Anterior cingulate cortex (tissue), 58 donors: ENCODE measurements at regions not wholly inside any gene's neighbourhood (a gene's known extent, or its start where the extent isn't known, plus 50 kb on each side); places are given as distances from the start of the nearest gene placed in this dataset.

ENCODE experiments used
- DNase-seq, 58 donors: peaks; one replicate each; lab custom pipeline; 2025; lab: John Stamatoyannopoulos, UW

- peak in 3 of 58 donors; percentile 5 to 17 (median 7) for DNase-seq
These were observed 105.8 kb upstream of the WLS start for GRCh38 chr1:68338081-68338480.

DNA sequence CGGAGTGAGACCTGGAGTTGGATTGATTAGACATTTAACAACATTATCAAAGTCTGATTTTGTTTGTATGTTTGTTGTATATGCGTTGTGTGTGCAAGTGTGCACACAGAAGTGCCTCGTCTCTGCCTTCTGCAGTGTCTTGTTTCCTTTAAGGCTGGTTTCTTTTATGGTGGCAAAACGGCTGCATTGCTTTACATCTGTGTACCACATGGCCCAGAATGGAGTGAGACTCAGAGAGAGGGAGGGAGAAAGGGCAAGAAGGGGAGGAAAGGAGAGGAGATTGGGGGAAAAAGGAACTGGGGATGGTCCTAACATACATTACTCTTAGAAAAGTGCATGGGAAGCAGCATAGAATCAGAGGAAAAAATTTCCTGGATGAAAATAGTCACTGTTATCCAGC, 99.7 kb upstream of the WLS start:
- DNase-seq = no peak

GRCh38 chr1:68331117-68331865, 99.0 kb upstream of the WLS start:
- DNase-seq = no peak

- DNase-seq = no peak
These were observed 98.1 kb upstream of the WLS start for GRCh38 chr1:68330391-68330790.

DNA sequence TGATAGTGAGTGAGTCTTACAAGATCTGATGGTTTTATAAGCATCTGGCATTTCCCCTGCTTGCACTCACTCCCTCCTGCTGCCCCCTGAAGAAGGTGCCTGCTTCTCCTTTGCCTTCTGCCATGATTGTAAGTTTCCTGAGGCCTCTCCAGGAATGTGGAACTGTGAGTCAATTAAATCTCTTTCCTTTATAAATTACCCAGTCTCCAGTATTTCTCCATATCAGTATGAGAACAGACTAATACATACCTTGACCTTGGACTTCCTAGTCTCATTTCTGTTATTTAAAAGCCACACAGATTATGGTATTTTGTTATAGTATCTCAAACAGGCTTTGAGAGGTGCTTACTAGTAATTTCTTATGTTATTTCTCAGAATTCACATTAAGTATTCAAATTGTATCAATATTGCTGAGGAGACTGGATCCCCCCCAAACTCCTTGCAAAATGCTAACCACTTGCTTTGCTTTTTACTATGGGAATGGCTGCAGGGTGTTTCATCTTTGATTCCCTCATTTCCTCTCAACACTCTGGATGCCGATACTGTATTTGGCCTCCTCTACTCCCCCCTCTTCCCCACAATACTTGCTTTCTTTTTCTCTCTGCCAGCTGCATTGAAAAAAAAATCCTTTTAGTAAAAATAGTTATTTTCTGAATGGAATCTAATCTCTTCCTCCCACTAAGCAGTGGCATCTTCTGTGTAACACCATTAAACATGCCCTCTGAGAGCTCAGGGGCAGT, 96.9 kb upstream of the WLS start:
- DNase-seq = no peak

DNA sequence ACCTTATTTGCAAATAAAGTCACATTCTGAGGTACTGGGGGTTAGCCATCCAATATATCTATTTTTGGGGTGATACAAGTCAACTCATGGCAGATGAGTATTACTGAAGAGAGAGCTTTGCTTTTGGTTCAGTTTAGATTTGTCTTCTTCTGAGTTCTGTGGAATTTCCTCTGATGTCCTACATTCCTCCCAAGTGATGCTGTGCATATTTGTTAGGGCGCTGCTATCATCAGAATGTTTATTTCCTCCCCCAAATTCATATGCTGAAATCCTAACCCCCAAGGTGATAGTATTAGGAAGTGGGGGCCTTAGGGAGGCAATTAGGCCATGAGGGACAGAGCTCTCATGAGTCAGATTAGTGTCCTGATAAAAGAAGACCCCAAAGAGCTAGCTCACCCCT, 96.2 kb upstream of the WLS start:
- DNase-seq = no peak

DNA sequence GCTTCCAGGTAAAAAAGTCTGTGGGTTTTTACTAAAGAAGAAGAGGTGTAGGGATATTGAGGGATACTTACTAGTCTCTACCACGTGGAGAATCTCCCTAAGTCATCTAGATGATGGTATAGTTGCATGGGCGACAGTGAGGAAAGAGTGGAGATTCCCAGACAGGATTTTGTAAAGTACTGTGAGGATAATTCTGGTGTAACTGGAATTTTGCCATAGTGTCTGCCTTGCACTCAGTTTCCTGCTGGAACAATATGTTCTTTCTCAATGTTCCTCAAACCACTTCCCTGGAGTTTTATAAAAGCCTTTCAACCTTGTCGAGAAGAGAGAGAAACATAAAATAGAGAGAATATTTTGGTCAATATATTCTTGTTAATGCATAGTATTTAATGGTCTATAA, 95.1 kb upstream of the WLS start:
- DNase-seq = no peak

DNA sequence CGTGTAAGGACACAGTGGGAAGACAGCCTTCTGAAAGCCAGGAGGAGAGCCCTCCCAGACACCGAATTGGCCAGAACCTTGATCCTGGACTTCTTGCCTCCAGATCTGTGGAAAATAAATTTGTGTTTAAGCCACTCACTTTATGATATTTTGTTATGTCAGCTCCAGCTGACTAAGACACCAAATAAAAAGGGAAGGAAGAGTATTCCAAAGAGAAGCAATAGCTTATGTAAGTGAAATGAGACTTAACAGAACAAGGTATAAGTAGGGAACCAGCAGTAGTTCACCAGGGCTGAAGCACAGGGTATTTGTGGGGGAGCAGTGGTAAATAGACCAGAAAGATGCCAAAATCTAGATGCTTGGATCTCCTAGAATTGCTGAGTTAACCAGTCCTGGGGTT, 94.2 kb upstream of the WLS start:
- no peak for DNase-seq

GRCh38 chr1:68324316-68324715, 92.0 kb upstream of the WLS start:
- DNase-seq = no peak

DNA sequence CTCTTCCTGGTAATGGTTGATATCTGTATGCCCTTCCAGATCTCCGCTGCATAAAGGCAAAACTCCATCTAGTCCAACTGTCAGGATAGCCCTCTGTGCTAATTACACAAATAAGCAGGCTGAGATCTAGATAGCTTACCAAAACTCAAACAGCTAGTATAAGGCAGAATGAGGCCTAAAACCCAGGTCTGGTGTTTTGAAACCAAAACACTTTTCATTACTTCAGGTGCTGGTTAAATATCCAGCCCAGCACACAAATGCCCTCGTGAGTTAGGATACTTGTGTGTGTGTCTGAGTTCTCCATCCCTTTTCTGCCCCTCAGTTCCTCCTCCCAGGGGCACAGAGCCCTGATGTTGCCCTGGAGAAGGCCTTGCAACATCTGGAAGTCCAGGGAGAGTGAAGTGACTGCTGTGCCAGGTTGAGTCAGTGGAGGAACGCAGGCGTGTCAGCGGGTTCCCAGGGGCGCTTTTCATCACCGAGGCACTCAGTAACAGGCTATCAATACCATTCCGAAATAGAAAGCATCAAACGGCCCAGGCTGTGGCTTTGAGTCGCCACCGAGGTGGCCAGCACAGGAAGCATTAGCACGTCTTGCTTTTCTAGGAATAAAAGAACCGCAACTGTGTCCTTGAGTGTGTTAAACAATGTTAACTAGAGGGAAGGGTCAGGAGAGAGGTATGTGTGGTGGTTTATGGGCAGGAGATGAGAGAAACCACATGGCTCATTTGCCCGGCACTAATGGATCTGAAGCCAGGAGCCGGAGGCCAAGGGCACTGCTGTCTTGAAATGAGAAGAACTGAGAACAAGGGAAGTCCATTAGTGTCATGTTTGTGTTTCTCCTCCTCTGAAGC, 90.7 kb upstream of the WLS start:
- DNase-seq = no peak

DNA sequence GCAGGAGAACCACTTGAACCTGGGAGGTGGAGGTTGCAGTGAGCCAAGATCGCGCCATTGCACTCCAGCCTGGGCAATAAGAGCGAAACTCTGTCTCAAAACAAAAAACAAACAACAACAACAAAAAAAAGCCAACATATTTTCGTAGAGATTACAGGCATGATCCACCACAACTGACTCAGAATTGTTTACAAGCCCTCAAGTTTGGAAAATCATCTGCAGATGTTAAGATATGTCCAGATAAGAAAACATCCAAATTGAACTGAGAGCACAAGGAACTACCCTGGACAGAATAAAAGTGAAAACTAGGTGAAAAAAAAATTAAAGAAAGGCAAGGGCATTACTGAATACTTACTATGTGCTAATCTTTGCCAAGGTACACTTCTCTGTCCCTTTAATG, 89.8 kb upstream of the WLS start:
- no peak for DNase-seq

GRCh38 chr1:68321084-68321685, 88.9 kb upstream of the WLS start:
- peak in 40 of 58 donors; percentile 3 to 63 (median 22) for DNase-seq

GRCh38 chr1:68320349-68320748, 88.0 kb upstream of the WLS start:
- no peak for DNase-seq

DNA sequence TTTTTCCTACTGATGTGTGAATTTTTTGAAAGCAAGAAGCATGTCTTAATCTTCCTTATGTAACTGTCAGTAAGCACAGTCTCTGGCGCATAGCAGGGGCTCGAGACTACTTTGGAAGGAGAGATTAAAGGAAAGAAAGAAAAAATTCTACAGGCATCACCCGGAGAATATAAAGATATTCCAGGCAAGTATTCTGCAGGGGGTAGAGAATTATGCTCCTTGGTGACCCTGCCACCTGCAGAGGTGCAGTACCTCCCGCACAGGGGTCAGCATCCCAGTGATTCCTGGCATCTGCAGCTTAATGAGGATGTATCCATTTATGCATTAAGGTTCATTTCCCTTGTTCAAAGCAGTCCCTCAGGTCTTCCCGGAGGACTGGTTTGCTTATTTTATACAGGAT, 87.6 kb upstream of the WLS start:
- DNase-seq = no peak

DNA sequence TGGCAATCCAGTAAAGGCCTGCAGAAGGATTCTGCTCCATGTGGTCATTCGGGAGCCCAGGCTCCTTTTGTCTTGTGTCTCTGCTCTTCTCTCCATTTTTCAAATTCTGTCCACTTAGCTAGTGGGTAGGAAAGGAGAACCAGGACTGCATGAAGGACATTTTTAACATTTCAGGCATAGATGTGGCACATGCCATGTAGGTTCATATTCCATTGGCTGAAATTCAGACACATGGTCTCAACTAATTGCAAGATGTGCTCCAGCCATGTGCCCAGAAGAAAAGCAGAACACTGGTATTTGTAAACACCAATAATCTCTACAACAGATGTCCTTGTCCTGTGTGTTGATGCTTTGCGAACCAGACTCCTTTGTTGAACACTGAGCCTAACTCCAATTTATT, 85.2 kb upstream of the WLS start:
- no peak for DNase-seq

DNA sequence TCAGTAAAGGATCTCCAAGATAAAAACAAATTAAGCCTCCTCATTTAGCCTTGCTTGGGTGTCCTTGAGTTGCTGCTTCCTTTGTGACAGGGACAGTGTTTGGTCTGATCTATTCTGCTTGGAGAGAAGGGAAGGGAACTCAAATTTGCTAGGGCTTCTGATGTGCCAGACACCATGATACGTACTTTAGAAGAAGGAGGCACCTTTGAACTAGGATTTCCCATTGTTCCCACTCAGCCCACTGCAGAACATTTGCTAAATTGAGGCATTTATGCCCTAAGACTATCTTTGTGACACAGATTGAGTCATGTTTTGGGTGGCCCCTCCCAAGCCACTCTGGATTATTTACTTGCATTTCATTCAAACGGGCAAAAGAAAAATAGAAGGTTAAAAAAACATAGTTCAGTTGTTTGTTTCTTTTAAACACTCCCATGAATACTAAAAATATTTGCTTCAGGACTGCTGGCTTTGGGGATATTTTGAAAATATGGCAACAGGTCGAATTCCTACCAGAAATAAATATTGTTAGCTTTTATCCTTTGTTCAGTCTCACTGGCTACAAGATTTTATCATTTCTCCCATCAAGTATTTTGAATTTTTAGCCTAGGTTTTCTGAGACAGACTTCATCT, 81.9 kb upstream of the WLS start:
- no peak for DNase-seq

DNA sequence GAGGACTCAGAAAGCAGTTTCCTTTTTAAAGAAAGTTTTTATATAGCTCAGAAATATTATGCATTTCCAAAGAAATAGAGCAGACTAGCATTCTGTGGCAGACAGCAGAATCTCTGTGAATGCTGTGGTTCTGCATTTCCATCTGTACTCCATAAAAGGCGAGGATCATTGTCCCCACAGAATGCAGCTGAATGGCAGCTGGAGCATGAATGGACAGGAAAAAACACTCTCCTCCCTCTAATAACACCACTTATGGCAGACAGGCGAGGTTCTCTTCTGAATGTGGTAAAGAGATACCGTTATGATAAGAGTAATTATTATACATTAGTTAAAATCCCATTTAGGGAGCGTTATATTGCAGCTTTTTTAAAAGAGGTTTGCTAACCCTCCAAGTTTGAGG, 81.4 kb upstream of the WLS start:
- DNase-seq = peak in 2 of 58 donors; percentile 29 to 32

DNA sequence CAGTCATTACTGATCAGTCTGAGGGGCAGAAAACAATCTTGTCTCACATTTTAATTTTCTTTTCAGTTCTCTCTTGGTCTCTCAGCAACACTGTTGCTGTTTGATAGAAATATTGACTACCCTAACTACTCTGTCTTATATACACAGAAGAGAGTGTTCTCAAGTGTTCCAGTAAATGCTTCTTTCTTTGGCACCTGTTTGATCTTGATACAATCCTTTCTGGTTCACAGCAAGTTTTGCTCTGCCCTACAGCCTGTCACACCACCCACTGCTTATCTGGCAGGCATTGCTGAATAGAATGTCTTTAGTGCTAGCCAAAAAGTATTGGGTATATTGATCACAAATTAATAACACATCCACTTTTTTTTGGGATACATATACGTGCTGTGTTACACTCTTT, 75.7 kb upstream of the WLS start:
- no peak for DNase-seq

DNA sequence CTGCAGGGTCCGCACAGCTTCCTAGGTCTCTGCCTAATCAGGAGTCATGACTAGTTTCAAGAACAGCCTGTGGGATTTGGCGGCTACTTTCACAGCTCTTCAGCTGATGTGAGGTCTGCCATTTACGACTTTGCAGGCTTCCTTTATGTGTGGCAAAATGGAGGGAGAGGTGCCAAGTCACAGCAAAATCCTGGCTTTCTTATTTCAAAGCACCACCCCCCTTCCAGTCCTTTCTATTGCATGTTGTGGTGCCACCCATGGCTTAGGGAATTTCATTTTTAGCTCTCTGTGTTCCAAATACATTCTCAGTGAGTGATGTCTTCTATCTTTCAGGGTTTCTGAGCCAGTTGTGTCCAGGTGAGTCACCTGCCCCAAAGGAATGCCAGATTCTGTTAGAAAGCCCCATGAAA, 75.1 kb upstream of the WLS start:
- peak in 6 of 58 donors; percentile 6 to 49 (median 10) for DNase-seq

- DNase-seq = no peak
These were observed 69.2 kb upstream of the WLS start for GRCh38 chr1:68301471-68302001.
